ENCODE measurements at regions not wholly inside any gene's neighbourhood (a gene's known extent, or its start where the extent isn't known, plus 50 kb on each side); places are given as distances from the start of the nearest gene placed in this dataset.

DNA sequence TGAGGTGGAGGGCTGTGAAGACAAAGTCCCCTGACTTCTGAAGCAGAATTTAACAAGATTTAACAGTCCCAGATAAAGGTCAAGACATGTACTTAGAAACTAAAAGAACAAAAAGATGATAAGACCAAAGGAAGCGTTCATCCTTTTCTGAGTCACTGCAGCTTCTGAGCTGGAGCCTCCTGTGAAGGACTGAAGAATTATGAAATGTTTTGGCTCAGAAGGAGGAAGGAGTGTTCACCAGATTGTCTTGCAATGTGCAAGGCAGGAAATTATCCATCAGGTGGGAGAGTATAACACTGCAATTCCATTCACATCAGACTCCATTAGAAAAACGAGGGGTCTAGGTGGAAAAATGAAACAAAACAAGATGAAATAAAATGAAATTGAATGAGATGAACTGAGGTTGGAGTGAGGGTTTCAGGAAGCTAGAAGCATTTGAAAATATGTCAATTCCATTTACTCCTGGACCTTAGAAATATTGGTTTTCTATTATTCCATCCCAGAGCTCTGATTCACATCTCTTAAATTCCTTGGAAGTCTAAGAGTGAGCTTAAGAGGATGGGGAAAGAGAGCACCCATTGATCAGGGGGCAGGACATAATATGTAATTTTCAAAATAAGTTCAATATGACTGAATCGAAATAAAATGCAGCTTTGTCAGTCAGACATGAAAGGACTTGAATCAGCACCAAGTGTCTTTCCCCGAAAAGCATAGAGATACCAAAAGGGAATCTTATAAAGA, 186.1 kb upstream of the LNX1 start:
- TF ChIP-seq, protein P1, sequence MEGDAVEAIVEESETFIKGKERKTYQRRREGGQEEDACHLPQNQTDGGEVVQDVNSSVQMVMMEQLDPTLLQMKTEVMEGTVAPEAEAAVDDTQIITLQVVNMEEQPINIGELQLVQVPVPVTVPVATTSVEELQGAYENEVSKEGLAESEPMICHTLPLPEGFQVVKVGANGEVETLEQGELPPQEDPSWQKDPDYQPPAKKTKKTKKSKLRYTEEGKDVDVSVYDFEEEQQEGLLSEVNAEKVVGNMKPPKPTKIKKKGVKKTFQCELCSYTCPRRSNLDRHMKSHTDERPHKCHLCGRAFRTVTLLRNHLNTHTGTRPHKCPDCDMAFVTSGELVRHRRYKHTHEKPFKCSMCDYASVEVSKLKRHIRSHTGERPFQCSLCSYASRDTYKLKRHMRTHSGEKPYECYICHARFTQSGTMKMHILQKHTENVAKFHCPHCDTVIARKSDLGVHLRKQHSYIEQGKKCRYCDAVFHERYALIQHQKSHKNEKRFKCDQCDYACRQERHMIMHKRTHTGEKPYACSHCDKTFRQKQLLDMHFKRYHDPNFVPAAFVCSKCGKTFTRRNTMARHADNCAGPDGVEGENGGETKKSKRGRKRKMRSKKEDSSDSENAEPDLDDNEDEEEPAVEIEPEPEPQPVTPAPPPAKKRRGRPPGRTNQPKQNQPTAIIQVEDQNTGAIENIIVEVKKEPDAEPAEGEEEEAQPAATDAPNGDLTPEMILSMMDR (IDR thresholded peaks at IDR 0.05) = no peak

DNA sequence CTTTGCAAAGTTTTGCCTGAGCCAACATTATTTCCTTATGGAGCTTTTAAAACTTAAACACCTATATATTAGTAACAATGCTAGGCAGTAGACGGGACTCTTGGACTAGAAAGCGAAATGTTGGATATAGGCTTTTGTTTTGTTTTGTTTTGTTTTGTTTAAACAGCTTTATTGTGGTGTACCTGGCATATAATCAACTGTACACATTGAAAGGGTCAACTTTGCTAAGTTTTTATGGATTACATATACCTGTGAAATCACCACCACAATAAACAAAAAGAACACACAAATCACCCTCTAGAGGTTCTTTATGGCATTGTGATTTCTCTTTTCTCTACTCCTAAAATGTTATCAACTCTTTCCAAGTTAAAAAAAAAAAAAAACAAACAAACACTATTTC, 184.9 kb upstream of the LNX1 start:
- no peak for DNase-seq
- Histone ChIP-seq H3K9me3 (no peaks in the 10 kb centered on the region), H3K27ac (no peak overlapping the region), H3K4me3 (no peak overlapping the region), H3K36me3 (no peaks in the 10 kb centered on the region), H3K27me3 (ENCODE audit: low read depth) (no peaks in the 10 kb centered on the region), H3K4me1 (peaks cover 2% of the 10 kb centered on the region)
- TF ChIP-seq, protein P1 (IDR thresholded peaks at IDR 0.05) = no peak
- ATAC-seq = no peak
- intact Hi-C loops (cut with DNase I) = no loop called here

More for the DNA sequence above, 186.1 kb upstream of the LNX1 start:
- Histone ChIP-seq H3K27ac (no peak overlapping the region), H3K4me3 (no peak overlapping the region), H3K9me3 (no peaks in the 10 kb centered on the region), H3K27me3 (ENCODE audit: low read depth) (no peaks in the 10 kb centered on the region), H3K4me1 (peaks cover 10% of the 10 kb centered on the region), H3K36me3 (no peaks in the 10 kb centered on the region)
- DNase-seq = no peak
- ATAC-seq = no peak
- intact Hi-C loops (cut with DNase I) = no loop called here

DNA sequence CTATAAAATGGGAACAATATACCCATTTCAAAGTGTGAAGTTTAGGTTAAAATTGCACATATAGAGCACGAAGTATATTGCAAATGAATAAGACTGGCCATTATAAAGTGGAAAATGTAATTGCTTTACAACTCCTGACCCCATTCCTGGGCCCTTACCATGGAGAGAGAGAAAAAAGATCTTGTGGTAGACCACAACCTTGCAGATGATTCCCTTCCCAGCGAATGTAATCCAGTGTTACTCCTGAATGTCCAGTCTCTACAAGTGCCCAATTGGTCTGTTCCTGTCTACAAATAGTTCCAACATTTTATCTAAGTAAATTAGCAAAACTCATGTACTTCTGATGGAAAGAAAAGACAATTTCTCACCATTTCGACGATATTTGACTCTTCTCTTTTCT, 184.1 kb upstream of the LNX1 start:
- intact Hi-C loops (cut with DNase I) = no loop called here
- no peaks in the 10 kb centered on the region for H3K36me3 ChIP-seq

DNA sequence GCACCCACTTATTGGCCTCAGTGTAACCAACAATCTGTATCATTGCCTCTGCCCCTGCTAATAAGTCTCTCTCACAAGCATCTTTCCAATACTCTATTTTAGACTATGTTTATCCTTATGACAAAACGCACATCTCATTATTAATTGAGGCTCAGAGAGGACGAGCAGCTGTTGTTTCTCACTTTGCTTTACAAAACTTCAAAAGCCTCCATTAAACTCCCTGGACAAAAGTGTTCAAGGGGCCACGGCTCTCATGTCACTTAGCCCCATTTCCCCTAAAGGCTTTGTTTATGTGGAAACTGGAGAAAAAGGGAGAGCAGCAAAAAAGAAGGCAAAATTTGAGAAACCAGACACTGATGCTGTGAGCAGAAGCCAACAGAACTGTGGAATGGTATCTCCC, 180.0 kb upstream of the LNX1 start:
- DNase-seq = no peak
- TF ChIP-seq, protein P1 (IDR thresholded peaks at IDR 0.05) = no peak
- intact Hi-C loops (cut with DNase I) = no loop called here
- H3K4me1 ChIP-seq = no peaks in the 10 kb centered on the region
- no peaks in the 10 kb centered on the region for H3K27me3 ChIP-seq (ENCODE audit: low read depth)
- no peak overlapping the region for H3K4me3 ChIP-seq
- no peak for ATAC-seq
- H3K36me3 ChIP-seq = no peaks in the 10 kb centered on the region
- no peaks in the 10 kb centered on the region for H3K9me3 ChIP-seq
- no peak overlapping the region for H3K27ac ChIP-seq

More for the DNA sequence above, 184.1 kb upstream of the LNX1 start:
- Histone ChIP-seq H3K4me3 (no peak overlapping the region), H3K27ac (no peak overlapping the region), H3K4me1 (no peaks in the 10 kb centered on the region), H3K27me3 (ENCODE audit: low read depth) (no peaks in the 10 kb centered on the region), H3K9me3 (no peaks in the 10 kb centered on the region)
- DNase-seq (no peak), ATAC-seq (no peak)
- TF ChIP-seq, protein P1 (IDR thresholded peaks at IDR 0.05) = no peak

DNA sequence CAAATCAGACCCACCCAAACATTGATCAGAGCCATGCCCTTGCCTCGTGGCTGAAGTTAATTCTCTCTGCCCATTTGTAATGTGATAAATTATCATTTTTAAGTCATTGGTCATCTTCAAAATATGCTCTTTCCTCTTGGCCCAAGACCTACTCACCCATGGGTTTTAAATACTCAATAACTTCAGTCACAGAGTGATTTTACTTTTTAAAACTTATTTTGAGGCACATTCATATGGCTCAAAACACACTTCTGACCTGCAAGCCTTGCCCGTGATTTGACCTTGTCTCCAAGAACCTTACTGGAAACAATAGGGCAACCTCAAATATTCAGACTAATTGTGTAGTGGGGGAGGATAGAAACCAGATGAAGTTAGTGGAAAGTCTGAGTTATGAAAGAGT, 176.2 kb upstream of the LNX1 start:
- H3K4me1 ChIP-seq = peaks cover 8% of the 10 kb centered on the region
- H3K27ac ChIP-seq = no peak overlapping the region
- H3K27me3 ChIP-seq (ENCODE audit: low read depth) = no peaks in the 10 kb centered on the region
- no peak overlapping the region for H3K4me3 ChIP-seq
- ATAC-seq = no peak
- intact Hi-C loops (cut with DNase I) = no loop called here
- TF ChIP-seq, protein P1 (IDR thresholded peaks at IDR 0.05) = no peak
- DNase-seq = no peak
- no peaks in the 10 kb centered on the region for H3K36me3 ChIP-seq
- H3K9me3 ChIP-seq = no peaks in the 10 kb centered on the region
